HEK293 (cell line): ENCODE measurements at regions not wholly inside any gene's neighbourhood (a gene's known extent, or its start where the extent isn't known, plus 50 kb on each side); places are given as distances from the start of the nearest gene placed in this dataset.

Experiments used
- CTCF ChIA-PET: fragments of 350-600 bp; formaldehyde crosslinking; extraction: SDS; loops from one replicate; lab custom pipeline; 2021; ENCODE audit warnings: antibody characterized with exemption; lab: Yijun Ruan, JAX
- POLR2A ChIA-PET: fragments of 300-600 bp; formaldehyde crosslinking; extraction: SDS; loops from one replicate; lab custom pipeline; 2020; ENCODE audit warnings: antibody characterized with exemption, inconsistent platforms; lab: Yijun Ruan, JAX
- H3K27ac ChIP-seq: fragments of 200-500 bp; sonication (Bioruptor generic); 2 replicates; pipeline ENCODE4 v1.5.1; 2014; ENCODE audit warnings: low read depth, low read length, control low read depth, inconsistent platforms; ENCODE audit errors: extremely low read depth
- H3K36me3 ChIP-seq, 2 experiments: fragments of 200-500 bp in 1 of 2; sonication (Bioruptor generic) in 1 of 2; 1 replicate in 1 of 2; 2 replicates in 1 of 2; pipeline ENCODE4 v1.5.1; 2014 to 2017; ENCODE audit warnings: inconsistent platforms in 2 of 2, low read length in 2 of 2; ENCODE audit not compliant: control insufficient read depth in 2 of 2, insufficient read depth in 1 of 2
- H3K4me1 ChIP-seq: fragments of 200-500 bp; sonication (Bioruptor generic); 2 replicates; pipeline ENCODE4 v1.5.1; 2014; ENCODE audit warnings: mild to moderate bottlenecking, low read length, inconsistent platforms; ENCODE audit not compliant: control insufficient read depth, insufficient read depth
- H3K4me3 ChIP-seq: 2 replicates; pipeline ENCODE4 v1.5.1; 2011; ENCODE audit warnings: low read depth, mild to moderate bottlenecking, control low read depth, low read length, moderate library complexity
- H3K9me3 ChIP-seq: fragments of 200-500 bp; sonication (Bioruptor generic); 2 replicates; pipeline ENCODE4 v1.5.1; 2014; ENCODE audit warnings: low read depth, low read length, inconsistent platforms; ENCODE audit not compliant: control insufficient read depth, insufficient read depth
- EGR2 ChIP-seq: fragments of 450-650 bp; formaldehyde crosslinking; IDR thresholded peaks from 2 replicates; pipeline ENCODE4 v1.5.1; 2016; ENCODE audit warnings: low read depth, missing biosample characterization, missing genetic modification characterization
- KLF8 ChIP-seq: fragments of 450-650 bp; formaldehyde crosslinking; IDR thresholded peaks from 2 replicates; pipeline ENCODE4 v1.5.1; 2016; ENCODE audit warnings: missing biosample characterization, missing genetic modification characterization
- KLF9 ChIP-seq: fragments of 450-650 bp; formaldehyde crosslinking; IDR thresholded peaks from 2 replicates; pipeline ENCODE4 v1.5.1; 2016; ENCODE audit warnings: missing biosample characterization, missing genetic modification characterization, low read depth
- PBX3 ChIP-seq: sonication (generic); formaldehyde crosslinking; IDR thresholded peaks from 2 replicates; pipeline ENCODE4 v1.8.1; 2022; ENCODE audit warnings: mild to moderate bottlenecking, moderate library complexity, missing genetic modification reagents
- PRDM1 ChIP-seq: fragments of 450-650 bp; formaldehyde crosslinking; IDR thresholded peaks from 2 replicates; pipeline ENCODE4; 2016; ENCODE audit warnings: missing biosample characterization, missing genetic modification characterization
- ZBTB26 ChIP-seq: fragments of 450-650 bp; formaldehyde crosslinking; optimal IDR thresholded peaks from 2 replicates; pipeline ENCODE3; 2016; ENCODE audit warnings: missing biosample characterization, mild to moderate bottlenecking, missing genetic modification characterization
- ZBTB8A ChIP-seq: fragments of 450-650 bp; formaldehyde crosslinking; IDR thresholded peaks from 2 replicates; pipeline ENCODE4 v1.5.1; 2016; ENCODE audit warnings: missing biosample characterization, missing genetic modification characterization
- ZNF132 ChIP-seq: fragments of 450-650 bp; formaldehyde crosslinking; IDR thresholded peaks from 2 replicates; pipeline ENCODE4 v1.5.1; 2017; ENCODE audit warnings: missing biosample characterization, missing genetic modification characterization, borderline replicate concordance
- ZNF16 ChIP-seq: fragments of 450-650 bp; formaldehyde crosslinking; IDR thresholded peaks from 2 replicates; pipeline ENCODE4 v1.5.1; 2016; ENCODE audit warnings: low read depth, missing biosample characterization, missing genetic modification characterization
- ZNF2 ChIP-seq: fragments of 450-650 bp; formaldehyde crosslinking; IDR thresholded peaks from 2 replicates; pipeline ENCODE4 v1.5.1; 2016; ENCODE audit warnings: missing biosample characterization, missing genetic modification characterization
- ZNF221 ChIP-seq: fragments of 450-650 bp; formaldehyde crosslinking; IDR thresholded peaks from 2 replicates; pipeline ENCODE4 v1.5.1; 2017; ENCODE audit warnings: missing biosample characterization, missing genetic modification characterization, borderline replicate concordance
- ZNF366 ChIP-seq: fragments of 450-650 bp; formaldehyde crosslinking; conservative IDR thresholded peaks from 2 replicates; pipeline ENCODE4 v1.5.1; 2016; ENCODE audit warnings: missing biosample characterization, missing genetic modification characterization
- ZNF391 ChIP-seq: fragments of 450-650 bp; formaldehyde crosslinking; IDR thresholded peaks from 2 replicates; pipeline ENCODE4 v1.5.1; 2016; ENCODE audit warnings: low read depth, missing biosample characterization, missing genetic modification characterization, borderline replicate concordance
- ZNF501 ChIP-seq: fragments of 450-650 bp; formaldehyde crosslinking; IDR thresholded peaks from 2 replicates; pipeline ENCODE4 v1.5.1; 2016; ENCODE audit warnings: missing biosample characterization, missing genetic modification characterization
- ZNF514 ChIP-seq: fragments of 450-650 bp; formaldehyde crosslinking; IDR thresholded peaks from 2 replicates; pipeline ENCODE4 v1.5.1; 2016; ENCODE audit warnings: missing biosample characterization, missing genetic modification characterization
- ZNF518A ChIP-seq: fragments of 450-650 bp; formaldehyde crosslinking; conservative IDR thresholded peaks from 2 replicates; pipeline ENCODE4 v1.5.1; 2016; ENCODE audit warnings: low read depth, missing biosample characterization, missing genetic modification characterization
- ZNF664 ChIP-seq: fragments of 450-650 bp; formaldehyde crosslinking; IDR thresholded peaks from 2 replicates; pipeline ENCODE4 v1.5.1; 2016; ENCODE audit warnings: missing biosample characterization, missing genetic modification characterization
- ZNF777 ChIP-seq: fragments of 450-650 bp; formaldehyde crosslinking; IDR thresholded peaks from 2 replicates; pipeline ENCODE4 v1.5.1; 2017; ENCODE audit warnings: missing biosample characterization, missing genetic modification characterization, borderline replicate concordance
- ZSCAN16 ChIP-seq: fragments of 450-650 bp; formaldehyde crosslinking; IDR thresholded peaks from 2 replicates; pipeline ENCODE4 v1.5.1; 2016; ENCODE audit warnings: missing biosample characterization, missing genetic modification characterization
- TF ChIP-seq, protein P1 (sequence below): fragments of 450-650 bp; formaldehyde crosslinking; IDR thresholded peaks from 2 replicates; pipeline ENCODE4 v1.5.1; 2016; ENCODE audit warnings: missing biosample characterization, missing genetic modification characterization
- TF ChIP-seq, protein P2 (sequence below): fragments of 450-650 bp; IDR thresholded peaks from 2 replicates; pipeline ENCODE4 v1.5.1; 2018; ENCODE audit warnings: missing biosample characterization, mild to moderate bottlenecking, missing genetic modification characterization

- no peak for TF ChIP-seq ZNF518A (tag by site-specific recombination)
Observed at GRCh38 chr4:81960961-81961360, 412.8 kb downstream of the HNRNPD start (continued).

DNA sequence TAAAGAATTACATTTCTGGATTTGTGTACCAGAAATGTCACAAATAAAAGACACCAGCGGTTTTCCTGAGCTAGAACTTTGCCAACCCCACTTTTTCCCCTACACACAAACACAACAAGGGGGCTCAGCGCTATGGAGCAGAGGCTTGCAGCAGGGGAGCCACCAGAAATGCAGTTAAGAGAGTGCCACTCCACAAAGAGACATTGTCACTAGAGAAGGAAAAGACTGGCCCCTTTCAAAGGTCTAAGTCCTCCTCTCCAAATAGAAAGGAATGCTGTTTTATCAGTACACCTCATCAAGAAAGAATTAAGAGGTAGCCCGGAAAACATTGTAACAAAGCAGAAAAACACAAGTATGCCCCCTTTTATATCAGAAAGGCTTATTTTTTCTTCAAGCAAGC is 419.5 kb downstream of the HNRNPD start:
- no peaks in the 10 kb centered on the region for H3K36me3 ChIP-seq
- TF ChIP-seq ZNF132 (no peak), PRDM1 (tag by site-specific recombination) (no peak), ZNF501 (tag by site-specific recombination) (no peak), EGR2 (no peak), PBX3 (CRISPR knock-in tag) (no peak)
- TF ChIP-seq, all 188 proteins: peak for 0
- no peak overlapping the region for H3K4me3 ChIP-seq
- no peaks in the 10 kb centered on the region for H3K4me1 ChIP-seq
- H3K9me3 ChIP-seq, result no peaks in the 10 kb centered on the region
- ChIA-PET POLR2A (no interaction called here), CTCF (no interaction called here)
- no peak overlapping the region for H3K27ac ChIP-seq

DNA sequence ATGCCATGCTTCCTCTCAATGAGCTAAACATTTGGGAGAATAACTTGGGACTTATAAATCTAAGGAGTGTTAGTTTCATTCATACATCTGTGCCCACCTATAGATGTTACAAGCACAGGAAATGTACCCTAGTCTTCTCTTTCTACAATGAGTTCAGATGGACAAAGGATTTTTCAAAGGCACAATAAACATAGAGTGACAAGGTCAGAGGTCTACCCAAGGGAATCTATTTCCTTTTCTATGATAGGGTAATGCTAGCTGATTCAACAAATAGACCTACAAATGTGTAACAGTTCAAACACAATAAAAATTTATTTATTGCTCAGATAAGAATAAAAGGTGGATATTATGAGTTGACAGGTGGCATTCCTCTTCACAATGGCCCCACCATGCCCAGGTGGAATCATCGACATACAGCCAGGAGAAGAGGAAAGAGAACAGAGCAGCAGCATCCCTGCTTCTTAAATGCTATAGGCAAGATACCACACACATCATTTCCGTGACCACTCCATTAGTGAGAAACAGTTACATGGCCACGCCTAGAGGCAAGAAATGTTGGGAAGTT is 421.8 kb downstream of the HNRNPD start:
- TF ChIP-seq ZNF2 (tag by site-specific recombination), result no peak
- CTCF ChIA-PET, result no interaction called here
- H3K9me3 ChIP-seq, result no peaks in the 10 kb centered on the region
- H3K4me1 ChIP-seq, result no peaks in the 10 kb centered on the region
- POLR2A ChIA-PET, result no interaction called here
- H3K36me3 ChIP-seq, result no peaks in the 10 kb centered on the region
- no peak overlapping the region for H3K4me3 ChIP-seq
- H3K27ac ChIP-seq, result no peak overlapping the region

- no peak overlapping the region for H3K27ac ChIP-seq
- CTCF ChIA-PET, result no interaction called here
- POLR2A ChIA-PET, result no interaction called here
- no peaks in the 10 kb centered on the region for H3K9me3 ChIP-seq
- H3K4me3 ChIP-seq, result no peak overlapping the region
- H3K4me1 ChIP-seq, result no peaks in the 10 kb centered on the region
- TF ChIP-seq KLF8, result no peak
- no peak for TF ChIP-seq ZNF221
- no peak for TF ChIP-seq KLF9 (tag by site-specific recombination)
- TF ChIP-seq ZNF777 (tag by site-specific recombination), result no peak
- no peak for TF ChIP-seq ZBTB8A (tag by site-specific recombination)
- TF ChIP-seq ZNF366 (tag by site-specific recombination), result no peak
- TF ChIP-seq, protein P1, sequence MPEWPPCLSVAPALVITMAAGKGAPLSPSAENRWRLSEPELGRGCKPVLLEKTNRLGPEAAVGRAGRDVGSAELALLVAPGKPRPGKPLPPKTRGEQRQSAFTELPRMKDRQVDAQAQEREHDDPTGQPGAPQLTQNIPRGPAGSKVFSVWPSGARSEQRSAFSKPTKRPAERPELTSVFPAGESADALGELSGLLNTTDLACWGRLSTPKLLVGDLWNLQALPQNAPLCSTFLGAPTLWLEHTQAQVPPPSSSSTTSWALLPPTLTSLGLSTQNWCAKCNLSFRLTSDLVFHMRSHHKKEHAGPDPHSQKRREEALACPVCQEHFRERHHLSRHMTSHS (tag by site-specific recombination), result no peak
- TF ChIP-seq, protein P2, sequence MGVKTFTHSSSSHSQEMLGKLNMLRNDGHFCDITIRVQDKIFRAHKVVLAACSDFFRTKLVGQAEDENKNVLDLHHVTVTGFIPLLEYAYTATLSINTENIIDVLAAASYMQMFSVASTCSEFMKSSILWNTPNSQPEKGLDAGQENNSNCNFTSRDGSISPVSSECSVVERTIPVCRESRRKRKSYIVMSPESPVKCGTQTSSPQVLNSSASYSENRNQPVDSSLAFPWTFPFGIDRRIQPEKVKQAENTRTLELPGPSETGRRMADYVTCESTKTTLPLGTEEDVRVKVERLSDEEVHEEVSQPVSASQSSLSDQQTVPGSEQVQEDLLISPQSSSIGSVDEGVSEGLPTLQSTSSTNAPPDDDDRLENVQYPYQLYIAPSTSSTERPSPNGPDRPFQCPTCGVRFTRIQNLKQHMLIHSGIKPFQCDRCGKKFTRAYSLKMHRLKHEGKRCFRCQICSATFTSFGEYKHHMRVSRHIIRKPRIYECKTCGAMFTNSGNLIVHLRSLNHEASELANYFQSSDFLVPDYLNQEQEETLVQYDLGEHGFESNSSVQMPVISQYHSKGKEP (tag by site-specific recombination), result no peak
- TF ChIP-seq ZNF664 (tag by site-specific recombination), result no peak
- no peak for TF ChIP-seq ZBTB26 (tag by site-specific recombination)
- no peak for TF ChIP-seq ZNF391 (tag by site-specific recombination)
- no peak for TF ChIP-seq ZSCAN16 (tag by site-specific recombination)
- TF ChIP-seq ZNF514 (tag by site-specific recombination), result no peak
- no peak for TF ChIP-seq ZNF16
- no peaks in the 10 kb centered on the region for H3K36me3 ChIP-seq
Observed at GRCh38 chr4:81946996-81947395, 426.8 kb downstream of the HNRNPD start.
